ENCODE measurements at regions not wholly inside any gene's neighbourhood (a gene's known extent, or its start where the extent isn't known, plus 50 kb on each side); places are given as distances from the start of the nearest gene placed in this dataset.

DNA sequence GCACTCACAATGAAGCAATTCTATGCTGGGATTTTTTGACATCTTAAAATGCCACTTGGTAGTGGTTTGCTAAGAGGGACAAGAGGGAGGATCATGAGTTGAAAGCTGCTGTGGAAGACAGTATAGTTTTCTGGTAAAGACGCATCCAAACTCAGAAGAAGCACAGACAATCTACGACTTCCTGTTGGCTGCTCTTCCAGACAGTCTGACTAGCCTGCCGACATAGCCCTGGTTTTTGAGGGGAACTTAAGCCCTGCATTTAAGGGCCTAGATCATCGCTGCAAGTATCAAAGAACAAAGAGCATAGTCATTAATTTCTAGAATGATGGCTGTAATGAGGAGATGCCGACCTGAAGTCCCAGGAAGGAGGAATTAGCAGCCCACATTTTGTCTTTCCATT lies 99.9 kb upstream of the IKZF1 start:
- no peak overlapping the region for H3K27ac ChIP-seq (ENCODE audit: extremely low read length, insufficient read depth, low read length)
- intact Hi-C loops (cut with micrococcal nuclease; ENCODE audit: unreplicated experiment) (no loop called here), in situ Hi-C loops (cut with HindIII; ENCODE audit: extremely low pct_ligation_motif_present, low pct_unique_long_range_greater_than_20kb) (loop anchor here (10.0 kb wide), 2 partner anchors 210 to 460 kb away; no protein-coding TSS in a partner anchor)
- 0 out of 5 replicates have a peak, but pooled peaks cover 0 to 4% of the 10 kb centered on the region in 2 experiments for H3K27me3 ChIP-seq (ENCODE audit: control insufficient read depth in 1 of 2, insufficient read depth in 2 of 2, low read length in 2 of 2)
- DNase-seq (ENCODE audit: low spot score): no peak
- FAIRE-seq: no peak
- no TSS peak for BruUV-seq (replicated peaks)
- H3K4me1 ChIP-seq (ENCODE audit: insufficient read depth, low read length): peaks cover 23% of the 10 kb centered on the region
- no peaks in the 10 kb centered on the region for H3K79me2 ChIP-seq (ENCODE audit: insufficient read depth, low read length)
- no peak for TF ChIP-seq NR1H2 (CRISPR knock-in tag; IDR thresholded peaks at IDR 0.05; ENCODE audit: borderline replicate concordance, low read depth)
- no peak for TF ChIP-seq ZNF792 (CRISPR knock-in tag; IDR thresholded peaks at IDR 0.05)
- no peak for TF ChIP-seq BORCS8-MEF2B (CRISPR knock-in tag; IDR thresholded peaks at IDR 0.05)
- TF ChIP-seq HNRNPLL (IDR thresholded peaks at IDR 0.05; ENCODE audit: low read depth, low read length, poor library complexity, severe bottlenecking): no peak
- TF ChIP-seq EHMT2 (IDR thresholded peaks at IDR 0.05; ENCODE audit: borderline replicate concordance, low read depth, low read length): no peak
- no peak for TF ChIP-seq MAFK (conservative IDR thresholded peaks at IDR 0.05 in 1 of 2, IDR thresholded peaks at IDR 0.05 in 1 of 2; ENCODE audit: low read length in 2 of 2)
- H2AFZ ChIP-seq (ENCODE audit: low read length): no peak overlapping the region
- 32% methylated on average over 5 of the region's 5 CpGs for WGBS (ENCODE audit: low lambda C conversion rate)
- H3K4me3 ChIP-seq (replicated peaks in 1 of 3; ENCODE audit: insufficient read depth in 1 of 3, low read depth in 2 of 3, low read length in 3 of 3): no peak overlapping the region
- H3K9ac ChIP-seq (ENCODE audit: insufficient read depth, low read depth, low read length): no peak overlapping the region
- ChIA-PET POLR2A (no interaction called here), CTCF (ENCODE audit: low intra/inter-chr PET ratio, low total read pairs) (interaction anchor here (1.8 to 2.1 kb wide), 2 partner anchors 213 to 475 kb away, joined by 8 to 15 read pairs; no protein-coding TSS in a partner anchor)
- H4K20me1 ChIP-seq (ENCODE audit: insufficient read depth, low read length): no peaks in the 10 kb centered on the region
- no peak overlapping the region for H3K4me2 ChIP-seq (ENCODE audit: low read depth, low read length)
- ATAC-seq: no peak
- H3K9me3 ChIP-seq (ENCODE audit: low read length): no peaks in the 10 kb centered on the region
- H3K36me3 ChIP-seq (replicated peaks in 1 of 2; ENCODE audit: control insufficient read depth in 1 of 2, insufficient read depth in 2 of 2, low read length in 2 of 2): no peaks in the 10 kb centered on the region

GRCh38 chr7:50203521-50203920 lies 101.0 kb upstream of the IKZF1 start:
- Histone ChIP-seq H3K4me3 (replicated peaks in 1 of 3; ENCODE audit: insufficient read depth in 1 of 3, low read depth in 2 of 3, low read length in 3 of 3) (no peak overlapping the region), H3K27me3 (ENCODE audit: control insufficient read depth in 1 of 2, insufficient read depth in 2 of 2, low read length in 2 of 2) (0 out of 5 replicates have a peak, but pooled peaks cover 0 to 4% of the 10 kb centered on the region in 2 experiments), H3K4me2 (ENCODE audit: low read depth, low read length) (no peak overlapping the region), H4K20me1 (ENCODE audit: insufficient read depth, low read length) (no peaks in the 10 kb centered on the region), H3K27ac (ENCODE audit: extremely low read length, insufficient read depth, low read length) (no peak overlapping the region), H3K9me3 (ENCODE audit: low read length) (no peaks in the 10 kb centered on the region), H2AFZ (ENCODE audit: low read length) (no peak overlapping the region), H3K79me2 (ENCODE audit: insufficient read depth, low read length) (no peaks in the 10 kb centered on the region), H3K9ac (ENCODE audit: insufficient read depth, low read depth, low read length) (no peak overlapping the region), H3K4me1 (ENCODE audit: insufficient read depth, low read length) (peaks cover 23% of the 10 kb centered on the region), H3K36me3 (replicated peaks in 1 of 2; ENCODE audit: control insufficient read depth in 1 of 2, insufficient read depth in 2 of 2, low read length in 2 of 2) (no peaks in the 10 kb centered on the region)
- no TSS peak for BruUV-seq (replicated peaks)
- intact Hi-C loops (cut with micrococcal nuclease; ENCODE audit: unreplicated experiment) (no loop called here), in situ Hi-C loops (cut with HindIII; ENCODE audit: extremely low pct_ligation_motif_present, low pct_unique_long_range_greater_than_20kb) (loop anchor here (10.0 kb wide), 2 partner anchors 211 to 461 kb away; no protein-coding TSS in a partner anchor)
- POLR2A ChIA-PET: no interaction called here
- no peak for FAIRE-seq
- DNase-seq (ENCODE audit: low spot score): no peak
- CTCF ChIA-PET (ENCODE audit: low intra/inter-chr PET ratio, low total read pairs): no interaction called here
- no peak for ATAC-seq
- 34% methylated on average over 4 of the region's 4 CpGs for WGBS (ENCODE audit: low lambda C conversion rate)
- no peak for TF ChIP-seq SPEN (CRISPR knock-in tag; IDR thresholded peaks at IDR 0.05; ENCODE audit: low read depth)
- TF ChIP-seq HNF4A (CRISPR knock-in tag; IDR thresholded peaks at IDR 0.05): no peak
- TF ChIP-seq, protein P1, sequence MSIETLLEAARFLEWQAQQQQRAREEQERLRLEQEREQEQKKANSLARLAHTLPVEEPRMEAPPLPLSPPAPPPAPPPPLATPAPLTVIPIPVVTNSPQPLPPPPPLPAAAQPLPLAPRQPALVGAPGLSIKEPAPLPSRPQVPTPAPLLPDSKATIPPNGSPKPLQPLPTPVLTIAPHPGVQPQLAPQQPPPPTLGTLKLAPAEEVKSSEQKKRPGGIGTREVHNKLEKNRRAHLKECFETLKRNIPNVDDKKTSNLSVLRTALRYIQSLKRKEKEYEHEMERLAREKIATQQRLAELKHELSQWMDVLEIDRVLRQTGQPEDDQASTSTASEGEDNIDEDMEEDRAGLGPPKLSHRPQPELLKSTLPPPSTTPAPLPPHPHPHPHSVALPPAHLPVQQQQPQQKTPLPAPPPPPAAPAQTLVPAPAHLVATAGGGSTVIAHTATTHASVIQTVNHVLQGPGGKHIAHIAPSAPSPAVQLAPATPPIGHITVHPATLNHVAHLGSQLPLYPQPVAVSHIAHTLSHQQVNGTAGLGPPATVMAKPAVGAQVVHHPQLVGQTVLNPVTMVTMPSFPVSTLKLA (IDR thresholded peaks at IDR 0.05): no peak
- no peak for TF ChIP-seq ZNF550 (CRISPR knock-in tag; IDR thresholded peaks at IDR 0.05; ENCODE audit: borderline replicate concordance)
- no peak for TF ChIP-seq HNRNPLL (IDR thresholded peaks at IDR 0.05; ENCODE audit: low read depth, low read length, poor library complexity, severe bottlenecking)
- TF ChIP-seq RFX1 (IDR thresholded peaks at IDR 0.05): no peak
- TF ChIP-seq, protein P2, sequence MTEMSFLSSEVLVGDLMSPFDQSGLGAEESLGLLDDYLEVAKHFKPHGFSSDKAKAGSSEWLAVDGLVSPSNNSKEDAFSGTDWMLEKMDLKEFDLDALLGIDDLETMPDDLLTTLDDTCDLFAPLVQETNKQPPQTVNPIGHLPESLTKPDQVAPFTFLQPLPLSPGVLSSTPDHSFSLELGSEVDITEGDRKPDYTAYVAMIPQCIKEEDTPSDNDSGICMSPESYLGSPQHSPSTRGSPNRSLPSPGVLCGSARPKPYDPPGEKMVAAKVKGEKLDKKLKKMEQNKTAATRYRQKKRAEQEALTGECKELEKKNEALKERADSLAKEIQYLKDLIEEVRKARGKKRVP (CRISPR knock-in tag; IDR thresholded peaks at IDR 0.05): no peak
- TF ChIP-seq E2F5 (CRISPR knock-in tag; conservative IDR thresholded peaks at IDR 0.05): no peak
- no peak for TF ChIP-seq ZKSCAN1 (IDR thresholded peaks at IDR 0.05; ENCODE audit: low read length)
- TF ChIP-seq, protein P3, sequence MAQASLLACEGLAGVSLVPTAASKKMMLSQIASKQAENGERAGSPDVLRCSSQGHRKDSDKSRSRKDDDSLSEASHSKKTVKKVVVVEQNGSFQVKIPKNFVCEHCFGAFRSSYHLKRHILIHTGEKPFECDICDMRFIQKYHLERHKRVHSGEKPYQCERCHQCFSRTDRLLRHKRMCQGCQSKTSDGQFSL (CRISPR knock-in tag; IDR thresholded peaks at IDR 0.05): no peak
- no peak for TF ChIP-seq ZIK1 (CRISPR knock-in tag; IDR thresholded peaks at IDR 0.05; ENCODE audit: borderline replicate concordance, low read depth)
